CD4-positive, CD25-positive, alpha-beta regulatory T cell (primary cell): ENCODE measurements at regions not wholly inside any gene's neighbourhood (a gene's known extent, or its start where the extent isn't known, plus 50 kb on each side); places are given as distances from the start of the nearest gene placed in this dataset.

ENCODE experiments used
- ATAC-seq, 2 donors: fragments of 150-1000 bp; cut with Tn5 transposase; one replicate each; pipeline ENCODE4 v1.10.0; 2021; ENCODE audit warnings: low read depth in 2 of 2, moderate number of reproducible peaks in 2 of 2, moderate library complexity in 1 of 2
- DNase-seq, 3 donors: peaks; one replicate each; pipeline versions ENCODE4 v3.0.0 to v3.0.0-alpha.2; 2012 to 2022; ENCODE audit warnings: mixed read lengths in 1 of 3
- H3K27ac ChIP-seq: one replicate; pipeline ENCODE4 v1.7.0; 2013; ENCODE audit warnings: mild to moderate bottlenecking, low read length; ENCODE audit not compliant: insufficient read depth, poor library complexity, severe bottlenecking
- H3K27me3 ChIP-seq: one replicate; pipeline ENCODE4 v1.7.0; 2013; ENCODE audit warnings: low read length; ENCODE audit not compliant: control insufficient read depth, insufficient read depth
- H3K36me3 ChIP-seq: one replicate; pipeline ENCODE4 v1.7.0; 2013; ENCODE audit warnings: mild to moderate bottlenecking, low read length, moderate library complexity; ENCODE audit not compliant: control insufficient read depth, insufficient read depth
- H3K4me1 ChIP-seq: 2 replicates; pipeline ENCODE4 v1.7.0; 2013; ENCODE audit warnings: mild to moderate bottlenecking, low read length; ENCODE audit not compliant: insufficient read depth, control insufficient read depth, poor library complexity, severe bottlenecking
- H3K4me3 ChIP-seq: one replicate; pipeline ENCODE4 v1.7.0; 2013; ENCODE audit warnings: low read depth, mild to moderate bottlenecking, low read length, moderate library complexity
- H3K9me3 ChIP-seq, 2 experiments: 1 replicate in 1 of 2; 2 replicates in 1 of 2; pipeline ENCODE4 v1.7.0; 2013; ENCODE audit warnings: low read length in 2 of 2, mild to moderate bottlenecking in 1 of 2, moderate library complexity in 1 of 2; ENCODE audit not compliant: control insufficient read depth in 2 of 2
- H3K27ac Mint-ChIP-seq, 3 donors: one replicate each; pipeline ENCODE4 v1.8.0; 2020 to 2022; ENCODE audit warnings: mild to moderate bottlenecking in 3 of 3, mixed read lengths in 3 of 3, moderate library complexity in 2 of 3
- H3K27me3 Mint-ChIP-seq: one replicate; pipeline ENCODE4 v1.8.0; 2022; ENCODE audit warnings: mild to moderate bottlenecking, mixed read lengths
- H3K36me3 Mint-ChIP-seq: one replicate; pipeline ENCODE4 v1.8.0; 2020; ENCODE audit warnings: mixed read lengths
- H3K4me1 Mint-ChIP-seq, 4 donors: one replicate each; pipeline ENCODE4 v1.8.0; 2020 to 2022; ENCODE audit warnings: mixed read lengths in 4 of 4, mild to moderate bottlenecking in 1 of 4
- H3K4me3 Mint-ChIP-seq, 4 donors: one replicate each; pipeline ENCODE4 v1.8.0; 2020 to 2022; ENCODE audit warnings: mild to moderate bottlenecking in 4 of 4, mixed read lengths in 4 of 4, moderate library complexity in 3 of 4
- H3K9me3 Mint-ChIP-seq, 7 donors: one replicate each; pipeline ENCODE4 v1.8.0; 2020 to 2022; ENCODE audit warnings: mixed read lengths in 7 of 7, mild to moderate bottlenecking in 3 of 7, moderate library complexity in 2 of 7

- H3K27ac Mint-ChIP-seq = no peak overlapping the region
- no peak overlapping the region for H3K4me3 Mint-ChIP-seq
- no peaks in the 10 kb centered on the region for H3K4me1 ChIP-seq
- no peak overlapping the region for H3K4me3 ChIP-seq
- H3K9me3 ChIP-seq = peaks cover 5 to 6% of the 10 kb centered on the region in 2 experiments
- no peaks in the 10 kb centered on the region for H3K4me1 Mint-ChIP-seq
- ATAC-seq = no peak
- peaks cover 0 to 14% (median 8%) of the 10 kb centered on the region in 7 donors for H3K9me3 Mint-ChIP-seq
- no peaks in the 10 kb centered on the region for H3K27me3 Mint-ChIP-seq
- H3K36me3 Mint-ChIP-seq = no peaks in the 10 kb centered on the region
- no peaks in the 10 kb centered on the region for H3K27me3 ChIP-seq
- no peak overlapping the region for H3K27ac ChIP-seq
- H3K36me3 ChIP-seq = no peaks in the 10 kb centered on the region
- DNase-seq = no peak
Measured at GRCh38 chr7:4319280-4319679, 362.8 kb upstream of the FOXK1 start.

GRCh38 chr7:4325732-4326131, 356.4 kb upstream of the FOXK1 start:
- H3K36me3 ChIP-seq = no peaks in the 10 kb centered on the region
- H3K4me3 Mint-ChIP-seq = no peak overlapping the region
- H3K4me1 ChIP-seq = no peaks in the 10 kb centered on the region
- no peak overlapping the region for H3K27ac ChIP-seq
- peaks cover 0 to under 1% of the 10 kb centered on the region in 2 experiments for H3K9me3 ChIP-seq
- H3K36me3 Mint-ChIP-seq = no peaks in the 10 kb centered on the region
- no peak overlapping the region for H3K27ac Mint-ChIP-seq
- no peaks in the 10 kb centered on the region for H3K27me3 Mint-ChIP-seq
- peaks cover 0 to 6% (median 2%) of the 10 kb centered on the region in 7 donors for H3K9me3 Mint-ChIP-seq
- H3K4me3 ChIP-seq = no peak overlapping the region
- no peaks in the 10 kb centered on the region for H3K4me1 Mint-ChIP-seq
- H3K27me3 ChIP-seq = no peaks in the 10 kb centered on the region
- DNase-seq = no peak
- ATAC-seq = no peak

- ATAC-seq = no peak
- no peak for DNase-seq
- H3K4me1 ChIP-seq = no peaks in the 10 kb centered on the region
- no peaks in the 10 kb centered on the region for H3K27me3 Mint-ChIP-seq
- H3K27ac ChIP-seq = no peak overlapping the region
- H3K9me3 Mint-ChIP-seq = peaks cover 0 to 6% (median 0%) of the 10 kb centered on the region in 7 donors
- no peaks in the 10 kb centered on the region for H3K36me3 Mint-ChIP-seq
- no peak overlapping the region for H3K4me3 ChIP-seq
- no peak overlapping the region for H3K4me3 Mint-ChIP-seq
- H3K27me3 ChIP-seq = no peaks in the 10 kb centered on the region
- H3K36me3 ChIP-seq = no peaks in the 10 kb centered on the region
- H3K27ac Mint-ChIP-seq = no peak overlapping the region
- no peaks in the 10 kb centered on the region for H3K4me1 Mint-ChIP-seq
- H3K9me3 ChIP-seq = no peaks in the 10 kb centered on the region
Measured at GRCh38 chr7:4331711-4332110, 350.4 kb upstream of the FOXK1 start.

GRCh38 chr7:4338556-4338955, 343.5 kb upstream of the FOXK1 start:
- H3K4me1 Mint-ChIP-seq = no peaks in the 10 kb centered on the region
- H3K27ac Mint-ChIP-seq = no peak overlapping the region
- Histone ChIP-seq H3K4me1 (no peaks in the 10 kb centered on the region), H3K27me3 (no peaks in the 10 kb centered on the region), H3K9me3 (no peaks in the 10 kb centered on the region), H3K4me3 (no peak overlapping the region), H3K36me3 (no peaks in the 10 kb centered on the region), H3K27ac (no peak overlapping the region)
- H3K36me3 Mint-ChIP-seq = no peaks in the 10 kb centered on the region
- no peaks in the 10 kb centered on the region for H3K27me3 Mint-ChIP-seq
- H3K9me3 Mint-ChIP-seq = peaks cover 0 to 16% (median 4%) of the 10 kb centered on the region in 7 donors
- ATAC-seq (no peak), DNase-seq (no peak)
- H3K4me3 Mint-ChIP-seq = no peak overlapping the region

- Histone ChIP-seq H3K27me3 (no peaks in the 10 kb centered on the region), H3K9me3 (no peaks in the 10 kb centered on the region), H3K4me3 (no peak overlapping the region), H3K36me3 (no peaks in the 10 kb centered on the region), H3K27ac (no peak overlapping the region), H3K4me1 (no peaks in the 10 kb centered on the region)
- no peak for DNase-seq
- H3K9me3 Mint-ChIP-seq = peaks cover 0 to 12% (median 5%) of the 10 kb centered on the region in 7 donors
- no peaks in the 10 kb centered on the region for H3K27me3 Mint-ChIP-seq
- no peak overlapping the region for H3K4me3 Mint-ChIP-seq
- ATAC-seq = no peak
- no peaks in the 10 kb centered on the region for H3K4me1 Mint-ChIP-seq
- no peak overlapping the region for H3K27ac Mint-ChIP-seq
- no peaks in the 10 kb centered on the region for H3K36me3 Mint-ChIP-seq
Measured at GRCh38 chr7:4343272-4344247, 338.5 kb upstream of the FOXK1 start.

GRCh38 chr7:4345004-4345403, 337.1 kb upstream of the FOXK1 start:
- H3K9me3 ChIP-seq = no peaks in the 10 kb centered on the region
- H3K4me1 Mint-ChIP-seq = no peaks in the 10 kb centered on the region
- no peak overlapping the region for H3K27ac Mint-ChIP-seq
- no peaks in the 10 kb centered on the region for H3K36me3 Mint-ChIP-seq
- no peak for ATAC-seq
- H3K27me3 Mint-ChIP-seq = peaks cover 4% of the 10 kb centered on the region
- no peaks in the 10 kb centered on the region for H3K36me3 ChIP-seq
- H3K27ac ChIP-seq = no peak overlapping the region
- H3K9me3 Mint-ChIP-seq = peaks cover 0 to 12% (median 4%) of the 10 kb centered on the region in 7 donors
- no peaks in the 10 kb centered on the region for H3K4me1 ChIP-seq
- no peaks in the 10 kb centered on the region for H3K27me3 ChIP-seq
- H3K4me3 ChIP-seq = no peak overlapping the region
- DNase-seq = no peak
- no peak overlapping the region for H3K4me3 Mint-ChIP-seq

GRCh38 chr7:4352069-4352468, 330.0 kb upstream of the FOXK1 start:
- H3K4me1 ChIP-seq = no peaks in the 10 kb centered on the region
- no peak for DNase-seq
- peaks cover 0 to 4% of the 10 kb centered on the region in 2 experiments for H3K9me3 ChIP-seq
- Mint-ChIP-seq H3K36me3 (no peaks in the 10 kb centered on the region), H3K27ac (no peak overlapping the region), H3K27me3 (peaks cover 4% of the 10 kb centered on the region), H3K4me1 (no peaks in the 10 kb centered on the region), H3K4me3 (no peak overlapping the region), H3K9me3 (peaks cover 0 to 7% (median 4%) of the 10 kb centered on the region in 7 donors)
- H3K36me3 ChIP-seq = no peaks in the 10 kb centered on the region
- H3K4me3 ChIP-seq = no peak overlapping the region
- ATAC-seq = no peak
- H3K27me3 ChIP-seq = no peaks in the 10 kb centered on the region
- no peak overlapping the region for H3K27ac ChIP-seq

GRCh38 chr7:4361774-4362173, 320.3 kb upstream of the FOXK1 start:
- no peaks in the 10 kb centered on the region for H3K4me1 Mint-ChIP-seq
- H3K27ac Mint-ChIP-seq = no peak overlapping the region
- H3K4me3 ChIP-seq = no peak overlapping the region
- no peaks in the 10 kb centered on the region for H3K36me3 Mint-ChIP-seq
- no peaks in the 10 kb centered on the region for H3K36me3 ChIP-seq
- no peak overlapping the region for H3K27ac ChIP-seq
- H3K4me1 ChIP-seq = no peaks in the 10 kb centered on the region
- peaks cover 0 to 1% of the 10 kb centered on the region in 2 experiments for H3K9me3 ChIP-seq
- no peaks in the 10 kb centered on the region for H3K27me3 ChIP-seq
- peaks cover 4% of the 10 kb centered on the region for H3K27me3 Mint-ChIP-seq
- DNase-seq = no peak
- H3K4me3 Mint-ChIP-seq = no peak overlapping the region
- no peak for ATAC-seq
- H3K9me3 Mint-ChIP-seq = peaks cover 0 to 5% (median 0%) of the 10 kb centered on the region in 7 donors
